ENCODE measurements at regions not wholly inside any gene's neighbourhood (a gene's known extent, or its start where the extent isn't known, plus 50 kb on each side); places are given as distances from the start of the nearest gene placed in this dataset.
A peak's percentile ranks its signal among the peaks of the same experiment; 100 is the strongest.
"Not testable (repeated sequence)": the region's sequence is repeated elsewhere in the genome, so short reads cannot be mapped to it uniquely, and the experiment has no call there.

GRCh38 chr12:46711756-46712155, 114.0 kb downstream of the SLC38A4 start:
- DNase-seq, result no peak

GRCh38 chr12:46710125-46710743, 115.6 kb downstream of the SLC38A4 start:
- no peak for DNase-seq

GRCh38 chr12:46702581-46703344, 123.0 kb downstream of the SLC38A4 start:
- peak; percentile 51 for DNase-seq

GRCh38 chr12:46701356-46701755, 124.4 kb downstream of the SLC38A4 start:
- DNase-seq, result no peak

GRCh38 chr12:46699986-46700385, 125.8 kb downstream of the SLC38A4 start:
- DNase-seq, result no peak

GRCh38 chr12:46698003-46698402, 127.8 kb downstream of the SLC38A4 start:
- no peak for DNase-seq

GRCh38 chr12:46693518-46693917, 132.3 kb downstream of the SLC38A4 start:
- no peak for DNase-seq

- DNase-seq, result no peak
These were observed 132.8 kb downstream of the SLC38A4 start for GRCh38 chr12:46693034-46693433.

GRCh38 chr12:46692606-46693005, 133.2 kb downstream of the SLC38A4 start:
- peak; percentile 21 for DNase-seq

GRCh38 chr12:46686267-46686942, 139.4 kb downstream of the SLC38A4 start:
- DNase-seq, result no peak

GRCh38 chr12:46684243-46684642, 141.6 kb downstream of the SLC38A4 start:
- not testable (repeated sequence) for DNase-seq

- DNase-seq, result no peak
These were observed 143.6 kb downstream of the SLC38A4 start for GRCh38 chr12:46682148-46682547.

GRCh38 chr12:46680506-46680905, 145.3 kb downstream of the SLC38A4 start:
- DNase-seq, result no peak

- DNase-seq, result no peak
These were observed 146.0 kb downstream of the SLC38A4 start for GRCh38 chr12:46679754-46680153.

- no peak for DNase-seq
These were observed 147.4 kb downstream of the SLC38A4 start for GRCh38 chr12:46678426-46678825.

GRCh38 chr12:46677749-46678148, 148.0 kb downstream of the SLC38A4 start:
- DNase-seq, result no peak

GRCh38 chr12:46676797-46677520, 148.8 kb downstream of the SLC38A4 start:
- DNase-seq, result no peak

GRCh38 chr12:46676396-46676795, 149.4 kb downstream of the SLC38A4 start:
- no peak for DNase-seq

- peak; percentile 78 for DNase-seq
These were observed 150.1 kb downstream of the SLC38A4 start for GRCh38 chr12:46675736-46676135.

GRCh38 chr12:46674800-46675199, 151.0 kb downstream of the SLC38A4 start:
- DNase-seq, result no peak

- DNase-seq, result no peak
These were observed 151.7 kb downstream of the SLC38A4 start for GRCh38 chr12:46674129-46674528.

- no peak for DNase-seq
These were observed 154.7 kb downstream of the SLC38A4 start for GRCh38 chr12:46671102-46671501.

- no peak for DNase-seq
These were observed 155.2 kb downstream of the SLC38A4 start for GRCh38 chr12:46670636-46671035.
